Breast epithelium (tissue), 3 donors: ENCODE measurements at regions not wholly inside any gene's neighbourhood (a gene's known extent, or its start where the extent isn't known, plus 50 kb on each side); places are given as distances from the start of the nearest gene placed in this dataset.

ENCODE experiments used
- CTCF ChIP-seq, 3 donors: fragments of 450-650 bp; IDR thresholded peaks; one replicate each; pipeline ENCODE4 v1.5.1; 2016 to 2017; ENCODE audit warnings: antibody characterized with exemption in 3 of 3, mild to moderate bottlenecking in 3 of 3, moderate library complexity in 3 of 3
- POLR2A ChIP-seq: fragments of 450-650 bp; IDR thresholded peaks from one replicate; pipeline ENCODE4 v1.6.1; 2016; ENCODE audit warnings: antibody characterized with exemption, mild to moderate bottlenecking, moderate library complexity
- POLR2AphosphoS5 ChIP-seq, 3 donors: sonication (generic); formaldehyde crosslinking; IDR thresholded peaks; one replicate each; pipeline ENCODE4 v1.6.1; 2017; ENCODE audit warnings: antibody characterized with exemption in 3 of 3

DNA sequence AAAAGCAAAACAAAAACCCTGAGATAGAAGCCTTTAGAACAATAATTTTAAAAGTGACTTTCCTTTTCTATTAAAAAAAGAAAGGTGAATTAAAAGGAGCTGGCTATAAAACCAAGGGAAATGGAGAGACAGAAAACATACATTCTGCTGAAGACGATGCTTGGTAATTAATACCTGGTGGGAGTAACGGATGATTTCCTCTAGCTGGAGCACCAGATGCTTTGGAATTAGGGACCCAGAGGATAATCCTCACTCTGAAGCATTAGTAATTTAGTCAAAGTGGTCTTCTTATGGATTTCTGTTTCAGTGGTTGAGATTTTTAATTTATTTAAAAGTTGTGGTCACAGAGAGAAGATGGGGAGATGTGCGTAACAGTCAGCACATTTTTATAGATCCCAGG is 982.5 kb downstream of the TLE4 start:
- TF ChIP-seq CTCF (IDR thresholded peaks at IDR 0.05) (no peak), POLR2AphosphoS5 (IDR thresholded peaks at IDR 0.05) (no peak), POLR2A (no peak)
